ENCODE measurements at regions not wholly inside any gene's neighbourhood (a gene's known extent, or its start where the extent isn't known, plus 50 kb on each side); places are given as distances from the start of the nearest gene placed in this dataset.

DNA sequence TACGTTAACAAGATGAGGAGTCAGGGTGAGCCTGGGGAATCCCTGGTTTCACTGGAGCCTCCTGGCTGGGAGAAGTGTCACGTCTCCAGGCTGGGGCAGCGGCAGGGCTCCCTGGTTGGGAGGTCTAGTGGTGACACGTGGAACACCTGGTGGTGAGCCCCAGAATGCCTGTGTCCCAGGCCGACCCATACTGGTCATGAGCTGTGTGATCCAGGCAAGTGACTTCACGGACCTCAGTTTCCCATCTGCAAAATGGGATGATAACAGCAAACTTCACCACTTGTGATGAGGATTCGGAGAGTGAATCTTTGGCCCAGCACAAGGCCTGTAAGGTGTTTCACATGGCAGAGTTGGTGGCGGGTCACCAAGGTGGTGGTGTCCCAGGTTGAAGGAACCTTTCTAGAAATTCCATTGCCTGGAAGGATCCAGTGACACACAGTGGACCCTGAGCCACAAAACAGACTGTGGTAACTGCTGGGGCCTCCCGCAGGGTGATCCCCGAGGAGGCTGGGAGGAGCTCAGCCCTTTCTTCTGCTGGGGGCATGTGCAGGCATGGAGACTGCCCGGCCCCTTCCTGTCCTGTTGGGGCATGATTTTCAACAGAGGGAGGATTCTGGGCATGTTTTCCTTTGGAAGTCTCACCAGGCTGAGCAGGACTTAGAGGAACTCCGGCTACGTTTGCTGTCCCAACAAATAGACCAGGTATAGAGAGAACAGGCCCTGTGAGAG lies 153.9 kb upstream of the IER5L start:
- Histone ChIP-seq H3K36me3 (ENCODE audit: control insufficient read depth in 2 of 2, insufficient read depth in 1 of 2, low read length in 2 of 2) (no peaks in the 10 kb centered on the region), H3K27ac (ENCODE audit: extremely low read depth, low read depth, low read length) (no peak overlapping the region), H3K9me3 (ENCODE audit: control insufficient read depth, insufficient read depth, low read depth, low read length) (no peaks in the 10 kb centered on the region), H3K4me3 (ENCODE audit: low read depth, low read length) (no peak overlapping the region), H3K4me1 (ENCODE audit: control insufficient read depth, insufficient read depth, low read length) (no peaks in the 10 kb centered on the region; the same call in 1 of the 2 replicates)
- POLR2A ChIA-PET = interaction anchor here (0.6 to 1.1 kb wide), 2 partner anchors 8 to 152 kb away, joined by 4 to 5 read pairs; no protein-coding TSS in a partner anchor
- CTCF ChIA-PET = interaction anchor here (0.6 kb wide), 1 partner anchor 121 kb away, joined by 4 read pairs; no protein-coding TSS in a partner anchor
- no peak for TF ChIP-seq BCL11A (tag by site-specific recombination; IDR thresholded peaks at IDR 0.05; ENCODE audit: low read depth)
- no peak for TF ChIP-seq YY1 (tag by site-specific recombination; IDR thresholded peaks at IDR 0.05)
- TF ChIP-seq ZNF2 (tag by site-specific recombination; IDR thresholded peaks at IDR 0.05) = no peak
- TF ChIP-seq ZNF654 (tag by site-specific recombination; IDR thresholded peaks at IDR 0.05; ENCODE audit: low read depth) = no peak
- no peak for TF ChIP-seq ZNF426 (tag by site-specific recombination; IDR thresholded peaks at IDR 0.05)
- no peak for TF ChIP-seq ZNF16 (tag by site-specific recombination; IDR thresholded peaks at IDR 0.05; ENCODE audit: low read depth)
- TF ChIP-seq, protein P1, sequence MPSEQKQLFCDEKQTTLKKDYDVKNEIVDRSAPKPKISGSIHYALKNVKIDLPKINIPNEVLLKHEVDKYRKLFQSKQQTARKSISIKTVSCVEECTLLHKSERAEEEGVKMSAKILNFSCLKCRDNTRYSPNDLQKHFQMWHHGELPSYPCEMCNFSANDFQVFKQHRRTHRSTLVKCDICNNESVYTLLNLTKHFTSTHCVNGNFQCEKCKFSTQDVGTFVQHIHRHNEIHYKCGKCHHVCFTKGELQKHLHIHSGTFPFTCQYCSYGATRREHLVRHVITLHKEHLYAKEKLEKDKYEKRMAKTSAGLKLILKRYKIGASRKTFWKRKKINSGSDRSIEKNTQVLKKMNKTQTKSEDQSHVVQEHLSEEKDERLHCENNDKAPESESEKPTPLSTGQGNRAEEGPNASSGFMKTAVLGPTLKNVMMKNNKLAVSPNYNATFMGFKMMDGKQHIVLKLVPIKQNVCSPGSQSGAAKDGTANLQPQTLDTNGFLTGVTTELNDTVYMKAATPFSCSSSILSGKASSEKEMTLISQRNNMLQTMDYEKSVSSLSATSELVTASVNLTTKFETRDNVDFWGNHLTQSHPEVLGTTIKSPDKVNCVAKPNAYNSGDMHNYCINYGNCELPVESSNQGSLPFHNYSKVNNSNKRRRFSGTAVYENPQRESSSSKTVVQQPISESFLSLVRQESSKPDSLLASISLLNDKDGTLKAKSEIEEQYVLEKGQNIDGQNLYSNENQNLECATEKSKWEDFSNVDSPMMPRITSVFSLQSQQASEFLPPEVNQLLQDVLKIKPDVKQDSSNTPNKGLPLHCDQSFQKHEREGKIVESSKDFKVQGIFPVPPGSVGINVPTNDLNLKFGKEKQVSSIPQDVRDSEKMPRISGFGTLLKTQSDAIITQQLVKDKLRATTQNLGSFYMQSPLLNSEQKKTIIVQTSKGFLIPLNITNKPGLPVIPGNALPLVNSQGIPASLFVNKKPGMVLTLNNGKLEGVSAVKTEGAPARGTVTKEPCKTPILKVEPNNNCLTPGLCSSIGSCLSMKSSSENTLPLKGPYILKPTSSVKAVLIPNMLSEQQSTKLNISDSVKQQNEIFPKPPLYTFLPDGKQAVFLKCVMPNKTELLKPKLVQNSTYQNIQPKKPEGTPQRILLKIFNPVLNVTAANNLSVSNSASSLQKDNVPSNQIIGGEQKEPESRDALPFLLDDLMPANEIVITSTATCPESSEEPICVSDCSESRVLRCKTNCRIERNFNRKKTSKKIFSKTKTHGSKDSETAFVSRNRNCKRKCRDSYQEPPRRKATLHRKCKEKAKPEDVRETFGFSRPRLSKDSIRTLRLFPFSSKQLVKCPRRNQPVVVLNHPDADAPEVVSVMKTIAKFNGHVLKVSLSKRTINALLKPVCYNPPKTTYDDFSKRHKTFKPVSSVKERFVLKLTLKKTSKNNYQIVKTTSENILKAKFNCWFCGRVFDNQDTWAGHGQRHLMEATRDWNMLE (tag by site-specific recombination; conservative IDR thresholded peaks at IDR 0.05; ENCODE audit: low read depth) = no peak
- TF ChIP-seq ZNF560 (tag by site-specific recombination; IDR thresholded peaks at IDR 0.05; ENCODE audit: borderline replicate concordance) = no peak
- TF ChIP-seq, protein P2, sequence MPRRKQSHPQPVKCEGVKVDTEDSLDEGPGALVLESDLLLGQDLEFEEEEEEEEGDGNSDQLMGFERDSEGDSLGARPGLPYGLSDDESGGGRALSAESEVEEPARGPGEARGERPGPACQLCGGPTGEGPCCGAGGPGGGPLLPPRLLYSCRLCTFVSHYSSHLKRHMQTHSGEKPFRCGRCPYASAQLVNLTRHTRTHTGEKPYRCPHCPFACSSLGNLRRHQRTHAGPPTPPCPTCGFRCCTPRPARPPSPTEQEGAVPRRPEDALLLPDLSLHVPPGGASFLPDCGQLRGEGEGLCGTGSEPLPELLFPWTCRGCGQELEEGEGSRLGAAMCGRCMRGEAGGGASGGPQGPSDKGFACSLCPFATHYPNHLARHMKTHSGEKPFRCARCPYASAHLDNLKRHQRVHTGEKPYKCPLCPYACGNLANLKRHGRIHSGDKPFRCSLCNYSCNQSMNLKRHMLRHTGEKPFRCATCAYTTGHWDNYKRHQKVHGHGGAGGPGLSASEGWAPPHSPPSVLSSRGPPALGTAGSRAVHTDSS (tag by site-specific recombination; IDR thresholded peaks at IDR 0.05) = no peak
- TF ChIP-seq, protein P3, sequence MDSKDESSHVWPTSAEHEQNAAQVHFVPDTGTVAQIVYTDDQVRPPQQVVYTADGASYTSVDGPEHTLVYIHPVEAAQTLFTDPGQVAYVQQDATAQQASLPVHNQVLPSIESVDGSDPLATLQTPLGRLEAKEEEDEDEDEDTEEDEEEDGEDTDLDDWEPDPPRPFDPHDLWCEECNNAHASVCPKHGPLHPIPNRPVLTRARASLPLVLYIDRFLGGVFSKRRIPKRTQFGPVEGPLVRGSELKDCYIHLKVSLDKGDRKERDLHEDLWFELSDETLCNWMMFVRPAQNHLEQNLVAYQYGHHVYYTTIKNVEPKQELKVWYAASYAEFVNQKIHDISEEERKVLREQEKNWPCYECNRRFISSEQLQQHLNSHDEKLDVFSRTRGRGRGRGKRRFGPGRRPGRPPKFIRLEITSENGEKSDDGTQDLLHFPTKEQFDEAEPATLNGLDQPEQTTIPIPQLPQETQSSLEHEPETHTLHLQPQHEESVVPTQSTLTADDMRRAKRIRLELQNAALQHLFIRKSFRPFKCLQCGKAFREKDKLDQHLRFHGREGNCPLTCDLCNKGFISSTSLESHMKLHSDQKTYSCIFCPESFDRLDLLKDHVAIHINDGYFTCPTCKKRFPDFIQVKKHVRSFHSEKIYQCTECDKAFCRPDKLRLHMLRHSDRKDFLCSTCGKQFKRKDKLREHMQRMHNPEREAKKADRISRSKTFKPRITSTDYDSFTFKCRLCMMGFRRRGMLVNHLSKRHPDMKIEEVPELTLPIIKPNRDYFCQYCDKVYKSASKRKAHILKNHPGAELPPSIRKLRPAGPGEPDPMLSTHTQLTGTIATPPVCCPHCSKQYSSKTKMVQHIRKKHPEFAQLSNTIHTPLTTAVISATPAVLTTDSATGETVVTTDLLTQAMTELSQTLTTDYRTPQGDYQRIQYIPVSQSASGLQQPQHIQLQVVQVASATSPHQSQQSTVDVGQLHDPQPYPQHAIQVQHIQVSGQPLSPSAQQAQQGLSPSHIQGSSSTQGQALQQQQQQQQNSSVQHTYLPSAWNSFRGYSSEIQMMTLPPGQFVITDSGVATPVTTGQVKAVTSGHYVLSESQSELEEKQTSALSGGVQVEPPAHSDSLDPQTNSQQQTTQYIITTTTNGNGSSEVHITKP (tag by site-specific recombination; IDR thresholded peaks at IDR 0.05) = no peak
- TF ChIP-seq, protein P4, sequence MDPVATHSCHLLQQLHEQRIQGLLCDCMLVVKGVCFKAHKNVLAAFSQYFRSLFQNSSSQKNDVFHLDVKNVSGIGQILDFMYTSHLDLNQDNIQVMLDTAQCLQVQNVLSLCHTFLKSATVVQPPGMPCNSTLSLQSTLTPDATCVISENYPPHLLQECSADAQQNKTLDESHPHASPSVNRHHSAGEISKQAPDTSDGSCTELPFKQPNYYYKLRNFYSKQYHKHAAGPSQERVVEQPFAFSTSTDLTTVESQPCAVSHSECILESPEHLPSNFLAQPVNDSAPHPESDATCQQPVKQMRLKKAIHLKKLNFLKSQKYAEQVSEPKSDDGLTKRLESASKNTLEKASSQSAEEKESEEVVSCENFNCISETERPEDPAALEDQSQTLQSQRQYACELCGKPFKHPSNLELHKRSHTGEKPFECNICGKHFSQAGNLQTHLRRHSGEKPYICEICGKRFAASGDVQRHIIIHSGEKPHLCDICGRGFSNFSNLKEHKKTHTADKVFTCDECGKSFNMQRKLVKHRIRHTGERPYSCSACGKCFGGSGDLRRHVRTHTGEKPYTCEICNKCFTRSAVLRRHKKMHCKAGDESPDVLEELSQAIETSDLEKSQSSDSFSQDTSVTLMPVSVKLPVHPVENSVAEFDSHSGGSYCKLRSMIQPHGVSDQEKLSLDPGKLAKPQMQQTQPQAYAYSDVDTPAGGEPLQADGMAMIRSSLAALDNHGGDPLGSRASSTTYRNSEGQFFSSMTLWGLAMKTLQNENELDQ (tag by site-specific recombination; IDR thresholded peaks at IDR 0.05; ENCODE audit: low read depth) = no peak
